ENCODE measurements at regions not wholly inside any gene's neighbourhood (a gene's known extent, or its start where the extent isn't known, plus 50 kb on each side); places are given as distances from the start of the nearest gene placed in this dataset.

- H3K4me1 Mint-ChIP-seq, result no peaks in the 10 kb centered on the region
- H3K27me3 Mint-ChIP-seq (ENCODE audit: low read depth), result no peaks in the 10 kb centered on the region
- H3K9me3 Mint-ChIP-seq, result peaks cover 4% of the 10 kb centered on the region
- H3K4me3 Mint-ChIP-seq, result no peak overlapping the region
- H3K27ac Mint-ChIP-seq, result no peak overlapping the region
- no peak for TF ChIP-seq CTCF (IDR thresholded peaks at IDR 0.05; ENCODE audit: unreplicated experiment in 3 of 3)
- H3K36me3 Mint-ChIP-seq (ENCODE audit: low read depth), result no peaks in the 10 kb centered on the region
These were observed 87.1 kb upstream of the FAM174A start for GRCh38 chr5:100448111-100448528.

GRCh38 chr5:100446879-100447430 is 88.2 kb upstream of the FAM174A start:
- Mint-ChIP-seq H3K4me1 (no peaks in the 10 kb centered on the region), H3K36me3 (ENCODE audit: low read depth) (no peaks in the 10 kb centered on the region), H3K27me3 (ENCODE audit: low read depth) (no peaks in the 10 kb centered on the region), H3K27ac (no peak overlapping the region), H3K9me3 (peaks cover 4% of the 10 kb centered on the region), H3K4me3 (no peak overlapping the region)
- TF ChIP-seq CTCF (IDR thresholded peaks at IDR 0.05; ENCODE audit: unreplicated experiment in 3 of 3), result no peak

GRCh38 chr5:100444961-100445360 is 90.2 kb upstream of the FAM174A start:
- no peaks in the 10 kb centered on the region for H3K4me1 Mint-ChIP-seq
- no peaks in the 10 kb centered on the region for H3K36me3 Mint-ChIP-seq (ENCODE audit: low read depth)
- H3K27ac Mint-ChIP-seq, result no peak overlapping the region
- no peaks in the 10 kb centered on the region for H3K27me3 Mint-ChIP-seq (ENCODE audit: low read depth)
- TF ChIP-seq CTCF (IDR thresholded peaks at IDR 0.05; ENCODE audit: unreplicated experiment in 3 of 3), result no peak
- no peak overlapping the region for H3K4me3 Mint-ChIP-seq
- no peaks in the 10 kb centered on the region for H3K9me3 Mint-ChIP-seq

GRCh38 chr5:100434815-100435214 is 100.4 kb upstream of the FAM174A start:
- H3K9me3 Mint-ChIP-seq, result no peaks in the 10 kb centered on the region
- no peak for TF ChIP-seq CTCF (IDR thresholded peaks at IDR 0.05; ENCODE audit: unreplicated experiment in 3 of 3)
- no peak overlapping the region for H3K4me3 Mint-ChIP-seq
- no peaks in the 10 kb centered on the region for H3K4me1 Mint-ChIP-seq
- H3K36me3 Mint-ChIP-seq (ENCODE audit: low read depth), result no peaks in the 10 kb centered on the region
- H3K27me3 Mint-ChIP-seq (ENCODE audit: low read depth), result no peaks in the 10 kb centered on the region
- H3K27ac Mint-ChIP-seq, result no peak overlapping the region

- no peaks in the 10 kb centered on the region for H3K9me3 Mint-ChIP-seq
- H3K4me1 Mint-ChIP-seq, result no peaks in the 10 kb centered on the region
- H3K4me3 Mint-ChIP-seq, result no peak overlapping the region
- H3K36me3 Mint-ChIP-seq (ENCODE audit: low read depth), result no peaks in the 10 kb centered on the region
- H3K27me3 Mint-ChIP-seq (ENCODE audit: low read depth), result no peaks in the 10 kb centered on the region
- no peak overlapping the region for H3K27ac Mint-ChIP-seq
- no peak for TF ChIP-seq CTCF (IDR thresholded peaks at IDR 0.05; ENCODE audit: unreplicated experiment in 3 of 3)
These were observed 102.4 kb upstream of the FAM174A start for GRCh38 chr5:100432741-100433140.

Measured in nephron (organoid).